Tibial nerve (tissue), 4 donors: ENCODE measurements at regions not wholly inside any gene's neighbourhood (a gene's known extent, or its start where the extent isn't known, plus 50 kb on each side); places are given as distances from the start of the nearest gene placed in this dataset.

Experiments
- DNase-seq, 2 donors: peaks; one replicate each; pipeline ENCODE4 v3.0.0-alpha.2; 2019; ENCODE audit warnings: low spot score in 2 of 2
- H3K27ac ChIP-seq, 4 donors: fragments of 200-600 bp; sonication (generic) in 3 of 4; one replicate each; pipeline ENCODE4 v1.5.1; 2017 to 2019; ENCODE audit warnings: mild to moderate bottlenecking in 1 of 4
- H3K27me3 ChIP-seq, 2 donors: fragments of 200-600 bp; sonication (generic) in 1 of 2; one replicate each; pipeline versions ENCODE4 v1.5.1 to v1.6.0; 2017 to 2019
- H3K36me3 ChIP-seq, 3 donors: fragments of 200-600 bp; sonication (generic); one replicate each; pipeline ENCODE4 v1.5.1; 2018 to 2019
- H3K4me1 ChIP-seq, 4 donors: fragments of 200-600 bp; sonication (generic) in 3 of 4; one replicate each; pipeline ENCODE4 v1.5.1; 2017 to 2019
- H3K4me3 ChIP-seq, 4 donors: fragments of 200-600 bp; sonication (generic) in 3 of 4; one replicate each; pipeline ENCODE4 v1.5.1; 2017 to 2019; ENCODE audit warnings: mild to moderate bottlenecking in 1 of 4, moderate library complexity in 1 of 4
- H3K9me3 ChIP-seq, 4 donors: fragments of 200-600 bp; sonication (generic) in 3 of 4; one replicate each; pipeline ENCODE4 v1.5.1; 2017 to 2019
- CTCF ChIP-seq, 5 experiments: fragments of 200-600 bp in 3 of 5; fragments of 450-650 bp in 2 of 5; sonication (generic) in 3 of 5; IDR thresholded peaks; one replicate each; pipeline ENCODE4 v1.5.1; 2016 to 2019; ENCODE audit warnings: antibody characterized with exemption in 5 of 5, mild to moderate bottlenecking in 3 of 5, moderate library complexity in 2 of 5
- EP300 ChIP-seq, 2 donors: sonication (generic); formaldehyde crosslinking; IDR thresholded peaks; one replicate each; pipeline ENCODE4 v1.6.1; 2017; ENCODE audit warnings: antibody characterized with exemption in 2 of 2, mild to moderate bottlenecking in 1 of 2
- POLR2A ChIP-seq, 2 donors: fragments of 450-650 bp; IDR thresholded peaks; one replicate each; pipeline ENCODE4 v1.6.1; 2017; ENCODE audit warnings: antibody characterized with exemption in 2 of 2, mild to moderate bottlenecking in 2 of 2, moderate library complexity in 2 of 2
- WGBS, 2 donors: methylation state at CpG; one replicate each; pipeline ENCODE4 v1.1.5; 2018; 5-methylcytosine and 5-hydroxymethylcytosine counted together

GRCh38 chr12:47553266-47553665 is 152.6 kb downstream of the RPAP3 start:
- 82 to 86% methylated on average over 3 of the region's 3 CpGs for WGBS, 2 donors
- H3K9me3 ChIP-seq: peaks cover 0 to 16% (median 5%) of the 10 kb centered on the region in 4 donors
- TF ChIP-seq EP300 (IDR thresholded peaks at IDR 0.05): no peak
- no peak for TF ChIP-seq CTCF (IDR thresholded peaks at IDR 0.05)
- TF ChIP-seq POLR2A (IDR thresholded peaks at IDR 0.05): no peak
- DNase-seq: no peak
- H3K27me3 ChIP-seq: no peaks in the 10 kb centered on the region
- no peak overlapping the region for H3K4me3 ChIP-seq
- no peak overlapping the region for H3K27ac ChIP-seq
- H3K36me3 ChIP-seq: no peaks in the 10 kb centered on the region
- peaks cover 0 to 7% (median 0%) of the 10 kb centered on the region in 4 donors for H3K4me1 ChIP-seq

- peak in 1 of 2 donors; percentile 9 for DNase-seq
- TF ChIP-seq POLR2A (IDR thresholded peaks at IDR 0.05): no peak
- no peak for TF ChIP-seq CTCF (IDR thresholded peaks at IDR 0.05)
- TF ChIP-seq EP300 (IDR thresholded peaks at IDR 0.05): no peak
- 21 to 32% methylated on average over 3 of the region's 3 CpGs for WGBS, 2 donors
- H3K4me3 ChIP-seq: no peak overlapping the region
- peaks cover 0 to 16% (median 5%) of the 10 kb centered on the region in 4 donors for H3K9me3 ChIP-seq
- H3K27me3 ChIP-seq: no peaks in the 10 kb centered on the region
- no peaks in the 10 kb centered on the region for H3K36me3 ChIP-seq
- no peak overlapping the region for H3K27ac ChIP-seq
- peaks cover 0 to 7% (median 0%) of the 10 kb centered on the region in 4 donors for H3K4me1 ChIP-seq
Observed at GRCh38 chr12:47551426-47551851, 154.4 kb downstream of the RPAP3 start.

GRCh38 chr12:47549258-47549657 is 156.6 kb downstream of the RPAP3 start:
- Histone ChIP-seq H3K27me3 (no peaks in the 10 kb centered on the region), H3K4me3 (no peak overlapping the region), H3K4me1 (peaks cover 0 to 7% (median 0%) of the 10 kb centered on the region in 4 donors), H3K36me3 (no peaks in the 10 kb centered on the region), H3K9me3 (peaks cover 0 to 16% (median 5%) of the 10 kb centered on the region in 4 donors), H3K27ac (no peak overlapping the region)
- WGBS, 2 donors: 77 to 86% methylated on average over 3 of the region's 3 CpGs
- TF ChIP-seq CTCF (IDR thresholded peaks at IDR 0.05) (no peak), EP300 (IDR thresholded peaks at IDR 0.05) (no peak), POLR2A (IDR thresholded peaks at IDR 0.05) (no peak)
- DNase-seq: no peak

- Histone ChIP-seq H3K27me3 (no peaks in the 10 kb centered on the region), H3K4me3 (no peak overlapping the region), H3K9me3 (peaks cover 0 to 12% (median 5%) of the 10 kb centered on the region in 4 donors), H3K4me1 (peaks cover 0 to 7% (median 0%) of the 10 kb centered on the region in 4 donors), H3K36me3 (no peaks in the 10 kb centered on the region), H3K27ac (no peak overlapping the region)
- TF ChIP-seq POLR2A (IDR thresholded peaks at IDR 0.05): no peak
- no peak for DNase-seq
Observed at GRCh38 chr12:47548401-47548800, 157.4 kb downstream of the RPAP3 start.

- no peaks in the 10 kb centered on the region for H3K27me3 ChIP-seq
- H3K4me3 ChIP-seq: no peak overlapping the region
- H3K36me3 ChIP-seq: no peaks in the 10 kb centered on the region
- TF ChIP-seq CTCF (IDR thresholded peaks at IDR 0.05): no peak
- no peak for TF ChIP-seq POLR2A (IDR thresholded peaks at IDR 0.05)
- no peaks in the 10 kb centered on the region for H3K9me3 ChIP-seq
- WGBS, 2 donors: 87 to 93% methylated on average over 6 of the region's 6 CpGs
- no peak for DNase-seq
- H3K4me1 ChIP-seq: peaks cover 0 to 7% (median 0%) of the 10 kb centered on the region in 4 donors
- H3K27ac ChIP-seq: no peak overlapping the region
Observed at GRCh38 chr12:47547077-47547476, 158.8 kb downstream of the RPAP3 start.
